ENCODE measurements at regions not wholly inside any gene's neighbourhood (a gene's known extent, or its start where the extent isn't known, plus 50 kb on each side); places are given as distances from the start of the nearest gene placed in this dataset.

DNA sequence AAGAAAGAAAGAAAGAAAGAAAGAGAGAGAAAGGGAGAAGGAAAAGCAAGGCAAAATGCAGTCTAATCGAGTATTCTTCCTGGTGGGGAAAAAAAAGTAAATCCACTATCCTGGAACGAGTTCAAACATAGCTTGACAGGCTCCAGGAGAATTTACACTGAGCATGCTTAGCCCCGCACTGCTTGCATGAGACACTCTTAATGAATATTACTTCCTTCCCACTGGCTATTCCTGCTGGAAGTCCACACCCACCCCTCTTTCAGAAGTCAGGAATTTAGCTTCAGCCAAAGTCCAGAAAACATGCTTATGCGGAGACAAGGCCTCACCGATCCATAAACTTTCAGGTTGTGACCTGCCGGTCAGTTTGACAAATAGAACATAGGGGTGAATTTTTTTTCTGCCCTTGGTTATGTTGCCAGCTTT, 251.8 kb upstream of the BLID start:
- no peak overlapping the region for H3K4me3 Mint-ChIP-seq (ENCODE audit: unreplicated experiment)
- no peak for DNase-seq (ENCODE audit: low spot score)

DNA sequence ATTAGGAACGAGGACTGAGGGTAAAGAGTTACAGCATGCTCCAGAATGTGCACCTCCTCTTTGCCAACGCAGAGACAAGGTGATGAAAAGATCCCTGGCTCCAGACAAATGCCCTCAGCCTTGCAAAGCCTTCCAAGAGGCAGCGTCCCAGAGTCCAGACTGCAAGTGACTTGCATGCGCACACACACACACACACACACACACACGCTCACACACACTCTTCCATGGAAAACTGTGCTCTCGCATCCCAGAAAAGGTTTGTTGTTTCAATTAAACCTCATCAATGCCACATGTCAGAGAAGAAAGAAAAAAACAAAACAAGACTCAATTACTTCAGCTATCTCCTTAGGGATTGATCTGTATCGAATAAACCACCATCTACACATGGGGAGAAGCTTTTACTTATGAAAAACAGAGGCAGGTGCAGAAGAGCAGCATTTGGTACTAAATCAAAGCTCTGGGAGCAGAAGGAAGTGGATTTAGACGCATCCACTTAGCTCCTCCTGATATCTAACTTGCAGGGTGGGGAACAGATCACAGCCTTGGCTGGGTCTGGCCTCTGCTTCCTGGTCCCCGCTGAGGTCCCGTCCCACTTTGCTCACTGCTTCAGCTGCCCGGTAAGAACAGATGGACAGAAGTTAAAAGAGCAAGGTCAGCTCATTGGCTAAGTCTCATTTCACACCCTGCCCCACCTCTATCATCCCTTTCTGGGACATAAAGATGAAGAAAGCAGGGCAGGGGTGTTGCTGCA, 249.8 kb upstream of the BLID start:
- Mint-ChIP-seq H3K27ac (ENCODE audit: unreplicated experiment) (no peak overlapping the region), H3K36me3 (ENCODE audit: low read depth) (no peaks in the 10 kb centered on the region), H3K9me3 (ENCODE audit: low read depth) (peaks cover 7% of the 10 kb centered on the region), H3K27me3 (ENCODE audit: low read depth) (peaks cover 5% of the 10 kb centered on the region), H3K4me3 (ENCODE audit: unreplicated experiment) (no peak overlapping the region), H3K4me1 (ENCODE audit: low read depth) (peaks cover 6% of the 10 kb centered on the region)
- no peak for DNase-seq (ENCODE audit: low spot score)
- no peak for TF ChIP-seq CTCF (IDR thresholded peaks at IDR 0.05)

More for the DNA sequence above, 251.8 kb upstream of the BLID start:
- H3K9me3 Mint-ChIP-seq (ENCODE audit: low read depth), result no peaks in the 10 kb centered on the region
- TF ChIP-seq CTCF (IDR thresholded peaks at IDR 0.05), result no peak
- no peak overlapping the region for H3K27ac Mint-ChIP-seq (ENCODE audit: unreplicated experiment)
- H3K36me3 Mint-ChIP-seq (ENCODE audit: low read depth), result no peaks in the 10 kb centered on the region
- peaks cover 6% of the 10 kb centered on the region for H3K4me1 Mint-ChIP-seq (ENCODE audit: low read depth)
- H3K27me3 Mint-ChIP-seq (ENCODE audit: low read depth), result peaks cover 11% of the 10 kb centered on the region

DNA sequence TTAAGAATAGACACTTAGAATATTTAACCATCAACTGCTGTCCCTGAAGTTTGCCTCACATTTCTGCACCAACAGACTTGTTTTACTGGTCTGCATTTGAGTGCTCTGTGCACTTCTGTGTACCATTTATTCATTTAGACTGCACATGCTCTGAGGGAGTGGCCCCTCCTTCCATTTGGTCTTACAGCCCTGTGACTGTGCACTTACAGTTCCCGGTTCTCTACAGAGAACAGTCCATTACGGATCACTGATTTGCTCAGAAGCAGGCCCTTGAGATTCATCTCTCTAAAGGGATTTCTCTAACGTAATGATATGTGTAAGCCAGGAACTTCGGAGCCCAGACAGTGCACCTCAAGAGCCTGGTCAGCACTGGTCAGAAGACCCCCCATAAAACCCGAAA, 247.3 kb upstream of the BLID start:
- TF ChIP-seq CTCF (IDR thresholded peaks at IDR 0.05), result no peak
- DNase-seq (ENCODE audit: low spot score), result no peak
- Mint-ChIP-seq H3K4me1 (ENCODE audit: low read depth) (peaks cover 10% of the 10 kb centered on the region), H3K36me3 (ENCODE audit: low read depth) (no peaks in the 10 kb centered on the region), H3K27ac (ENCODE audit: unreplicated experiment) (no peak overlapping the region), H3K27me3 (ENCODE audit: low read depth) (peaks cover 5% of the 10 kb centered on the region), H3K9me3 (ENCODE audit: low read depth) (peaks cover 10% of the 10 kb centered on the region), H3K4me3 (ENCODE audit: unreplicated experiment) (no peak overlapping the region)

GRCh38 chr11:122362381-122362780, 246.4 kb upstream of the BLID start:
- no peak overlapping the region for H3K27ac Mint-ChIP-seq (ENCODE audit: unreplicated experiment)
- no peak for DNase-seq (ENCODE audit: low spot score)
- peaks cover 5% of the 10 kb centered on the region for H3K4me1 Mint-ChIP-seq (ENCODE audit: low read depth)
- peaks cover 10% of the 10 kb centered on the region for H3K9me3 Mint-ChIP-seq (ENCODE audit: low read depth)
- H3K4me3 Mint-ChIP-seq (ENCODE audit: unreplicated experiment), result no peak overlapping the region
- TF ChIP-seq CTCF (IDR thresholded peaks at IDR 0.05), result no peak
- no peaks in the 10 kb centered on the region for H3K36me3 Mint-ChIP-seq (ENCODE audit: low read depth)
- peaks cover 5% of the 10 kb centered on the region for H3K27me3 Mint-ChIP-seq (ENCODE audit: low read depth)

DNA sequence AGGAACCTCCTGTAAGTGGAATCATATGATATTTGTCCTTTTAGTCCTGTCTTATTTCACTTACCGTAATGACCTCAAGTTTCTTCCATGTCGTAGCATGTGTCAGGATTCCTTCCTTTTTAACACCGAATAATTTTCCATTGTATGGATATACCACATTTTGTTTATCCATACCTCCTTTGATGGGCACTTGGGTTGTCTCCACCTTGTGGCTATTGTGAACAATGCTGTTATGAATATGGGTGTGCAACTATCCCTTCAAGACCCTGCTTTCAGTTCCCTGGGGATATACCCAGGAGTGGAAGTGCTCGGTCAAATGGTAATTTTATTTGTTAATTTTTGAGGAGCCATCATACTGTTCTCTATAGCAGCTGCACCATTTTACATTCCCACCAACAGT, 244.9 kb upstream of the BLID start:
- peak; percentile 27 for TF ChIP-seq CTCF (IDR thresholded peaks at IDR 0.05)
- no peak for DNase-seq (ENCODE audit: low spot score)
- H3K4me3 Mint-ChIP-seq (ENCODE audit: unreplicated experiment), result no peak overlapping the region
- no peaks in the 10 kb centered on the region for H3K36me3 Mint-ChIP-seq (ENCODE audit: low read depth)
- no peak overlapping the region for H3K27ac Mint-ChIP-seq (ENCODE audit: unreplicated experiment)
- H3K27me3 Mint-ChIP-seq (ENCODE audit: low read depth), result peaks cover 3% of the 10 kb centered on the region
- H3K4me1 Mint-ChIP-seq (ENCODE audit: low read depth), result peaks cover 4% of the 10 kb centered on the region
- H3K9me3 Mint-ChIP-seq (ENCODE audit: low read depth), result peaks cover 10% of the 10 kb centered on the region

All from chondrocyte (in vitro differentiated cells).